MCF 10A (cell line): ENCODE measurements at regions not wholly inside any gene's neighbourhood (a gene's known extent, or its start where the extent isn't known, plus 50 kb on each side); places are given as distances from the start of the nearest gene placed in this dataset.

Source experiments
- BruUV-seq: library from RNA; stranded (reverse); fragments of 400-500 nt; replicated peaks from 2 replicates; lab custom pipeline; 2021; lab: Mats Ljungman, UMichigan
- CTCF ChIA-PET: fragments of 300-600 bp; sonication (Branson Sonifier 250); formaldehyde crosslinking; extraction: SDS; loops from one replicate; lab custom pipeline; 2021; ENCODE audit warnings: antibody characterized with exemption, inconsistent platforms; lab: Yijun Ruan, JAX
- POLR2A ChIA-PET: fragments of 300-600, 350-650 bp; sonication (Branson Sonifier 250); formaldehyde crosslinking; extraction: SDS; loops from one replicate; lab custom pipeline; 2020; ENCODE audit warnings: antibody characterized with exemption, inconsistent platforms; lab: Yijun Ruan, JAX
- DNase-seq: peaks from one replicate; pipeline ENCODE4 v3.0.0-alpha.2; 2018; ENCODE audit not compliant: unreplicated experiment
- H3K27ac Mint-ChIP-seq: one replicate; pipeline ENCODE4 v1.8.0; 2022; ENCODE audit warnings: mild to moderate bottlenecking, low read depth, mixed read lengths; ENCODE audit not compliant: unreplicated experiment
- H3K27me3 Mint-ChIP-seq: one replicate; pipeline ENCODE4 v1.8.0; 2022; ENCODE audit warnings: mixed read lengths; ENCODE audit not compliant: insufficient read depth, unreplicated experiment
- H3K36me3 Mint-ChIP-seq: one replicate; pipeline ENCODE4 v1.8.0; 2022; ENCODE audit warnings: mild to moderate bottlenecking, moderate library complexity, mixed read lengths; ENCODE audit not compliant: insufficient read depth, unreplicated experiment
- H3K4me1 Mint-ChIP-seq: one replicate; pipeline ENCODE4 v1.8.0; 2022; ENCODE audit warnings: mixed read lengths; ENCODE audit not compliant: insufficient read depth, unreplicated experiment
- H3K4me3 Mint-ChIP-seq: one replicate; pipeline ENCODE4 v1.8.0; 2022; ENCODE audit warnings: mild to moderate bottlenecking, moderate library complexity, mixed read lengths; ENCODE audit not compliant: unreplicated experiment
- H3K9me3 Mint-ChIP-seq: one replicate; pipeline ENCODE4 v1.8.0; 2022; ENCODE audit warnings: mixed read lengths; ENCODE audit not compliant: unreplicated experiment
- intact Hi-C: fragments of 100-400 bp; cut with micrococcal nuclease; formaldehyde crosslinking; loops from 2 replicates; pipeline ENCODE4 v1.14.1; 2022
- TF ChIP-seq, protein P1 (sequence below): fragments of 200-600 bp; IDR thresholded peaks from one replicate; pipeline ENCODE4 v1.8.0; 2022; ENCODE audit warnings: antibody characterized with exemption, mild to moderate bottlenecking; ENCODE audit not compliant: unreplicated experiment

DNA sequence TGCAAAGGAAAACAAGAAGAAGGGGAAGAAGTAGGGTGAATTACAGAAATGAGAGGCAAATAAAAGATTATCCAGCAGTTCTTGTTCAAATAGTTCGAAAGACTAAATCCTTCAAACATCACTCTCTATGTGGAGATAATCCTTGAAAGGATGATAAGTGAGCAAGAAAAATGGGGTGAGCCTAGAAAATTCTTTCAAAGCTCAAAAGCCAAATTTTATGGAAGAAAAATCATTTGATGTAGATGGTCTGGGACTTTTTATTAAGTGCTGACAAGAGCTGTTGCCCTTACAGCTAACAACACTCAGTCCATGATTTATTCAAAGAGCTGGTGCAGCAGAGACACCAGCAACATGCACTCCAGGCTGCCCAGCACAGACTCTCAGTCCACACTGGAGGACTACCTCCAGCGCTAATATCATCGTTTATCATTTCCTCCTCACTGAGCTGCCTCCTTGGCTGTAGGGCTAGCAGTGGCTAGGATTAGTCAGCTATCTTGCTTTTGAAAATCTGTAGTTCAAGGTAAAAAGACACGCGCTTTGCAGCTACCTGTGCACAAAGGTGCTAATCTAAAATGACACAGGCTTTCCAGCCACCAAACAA is 264.8 kb upstream of the KIF2A start:
- peaks cover 3% of the 10 kb centered on the region for H3K9me3 Mint-ChIP-seq
- no peak overlapping the region for H3K27ac Mint-ChIP-seq
- ChIA-PET CTCF (interaction anchor here (0.6 kb wide), 1 partner anchor 14 kb away, joined by 3 read pairs; no protein-coding TSS in a partner anchor), POLR2A (no interaction called here)
- peaks cover 6% of the 10 kb centered on the region for H3K36me3 Mint-ChIP-seq
- no peaks in the 10 kb centered on the region for H3K27me3 Mint-ChIP-seq
- H3K4me1 Mint-ChIP-seq = no peaks in the 10 kb centered on the region
- DNase-seq = no peak
- no TSS peak for BruUV-seq
- no peak overlapping the region for H3K4me3 Mint-ChIP-seq
- TF ChIP-seq, protein P1, sequence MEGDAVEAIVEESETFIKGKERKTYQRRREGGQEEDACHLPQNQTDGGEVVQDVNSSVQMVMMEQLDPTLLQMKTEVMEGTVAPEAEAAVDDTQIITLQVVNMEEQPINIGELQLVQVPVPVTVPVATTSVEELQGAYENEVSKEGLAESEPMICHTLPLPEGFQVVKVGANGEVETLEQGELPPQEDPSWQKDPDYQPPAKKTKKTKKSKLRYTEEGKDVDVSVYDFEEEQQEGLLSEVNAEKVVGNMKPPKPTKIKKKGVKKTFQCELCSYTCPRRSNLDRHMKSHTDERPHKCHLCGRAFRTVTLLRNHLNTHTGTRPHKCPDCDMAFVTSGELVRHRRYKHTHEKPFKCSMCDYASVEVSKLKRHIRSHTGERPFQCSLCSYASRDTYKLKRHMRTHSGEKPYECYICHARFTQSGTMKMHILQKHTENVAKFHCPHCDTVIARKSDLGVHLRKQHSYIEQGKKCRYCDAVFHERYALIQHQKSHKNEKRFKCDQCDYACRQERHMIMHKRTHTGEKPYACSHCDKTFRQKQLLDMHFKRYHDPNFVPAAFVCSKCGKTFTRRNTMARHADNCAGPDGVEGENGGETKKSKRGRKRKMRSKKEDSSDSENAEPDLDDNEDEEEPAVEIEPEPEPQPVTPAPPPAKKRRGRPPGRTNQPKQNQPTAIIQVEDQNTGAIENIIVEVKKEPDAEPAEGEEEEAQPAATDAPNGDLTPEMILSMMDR = no peak
- intact Hi-C loops = no loop called here

- ChIA-PET POLR2A (interaction anchor here (0.7 to 0.9 kb wide), 2 partner anchors 68 to 1133 kb away, joined by 3 read pairs; no protein-coding TSS in a partner anchor), CTCF (interaction anchor here (0.7 to 1.0 kb wide), 2 partner anchors 26 to 102 kb away, joined by 3 to 4 read pairs; no protein-coding TSS in a partner anchor)
- Mint-ChIP-seq H3K36me3 (peaks cover 6% of the 10 kb centered on the region), H3K4me3 (no peak overlapping the region), H3K9me3 (no peaks in the 10 kb centered on the region), H3K27me3 (no peaks in the 10 kb centered on the region), H3K27ac (no peak overlapping the region), H3K4me1 (no peaks in the 10 kb centered on the region)
- DNase-seq = no peak
- TF ChIP-seq, protein P1 = no peak
- intact Hi-C loops = no loop called here
- BruUV-seq = no TSS peak
Measured at GRCh38 chr5:62042007-62042406, 264.0 kb upstream of the KIF2A start.

GRCh38 chr5:62043289-62044280 is 262.4 kb upstream of the KIF2A start:
- H3K27me3 Mint-ChIP-seq = no peaks in the 10 kb centered on the region
- BruUV-seq = no TSS peak
- no peak overlapping the region for H3K4me3 Mint-ChIP-seq
- ChIA-PET POLR2A (no interaction called here), CTCF (interaction anchor here (0.6 to 1.0 kb wide), 3 partner anchors 15 to 100 kb away, joined by 3 read pairs; no protein-coding TSS in a partner anchor)
- intact Hi-C loops = no loop called here
- H3K27ac Mint-ChIP-seq = no peak overlapping the region
- TF ChIP-seq, protein P1 = no peak
- DNase-seq = no peak
- no peaks in the 10 kb centered on the region for H3K9me3 Mint-ChIP-seq
- H3K36me3 Mint-ChIP-seq = peaks cover 6% of the 10 kb centered on the region
- no peaks in the 10 kb centered on the region for H3K4me1 Mint-ChIP-seq

- Mint-ChIP-seq H3K9me3 (no peaks in the 10 kb centered on the region), H3K4me3 (no peak overlapping the region), H3K27ac (no peak overlapping the region), H3K36me3 (peaks cover 6% of the 10 kb centered on the region), H3K27me3 (no peaks in the 10 kb centered on the region), H3K4me1 (no peaks in the 10 kb centered on the region)
- no peak for DNase-seq
- BruUV-seq = no TSS peak
- TF ChIP-seq, protein P1 = no peak
- CTCF ChIA-PET = interaction anchor here (0.6 kb wide), 1 partner anchor 110 kb away, joined by 3 read pairs; no protein-coding TSS in a partner anchor
- intact Hi-C loops = no loop called here
- POLR2A ChIA-PET = no interaction called here
Measured at GRCh38 chr5:62044989-62045388, 261.0 kb upstream of the KIF2A start.
